ENCODE measurements at regions not wholly inside any gene's neighbourhood (a gene's known extent, or its start where the extent isn't known, plus 50 kb on each side); places are given as distances from the start of the nearest gene placed in this dataset.

GRCh38 chr3:168341956-168342936 is 246.5 kb upstream of the GOLIM4 start:
- no peak for DNase-seq

DNA sequence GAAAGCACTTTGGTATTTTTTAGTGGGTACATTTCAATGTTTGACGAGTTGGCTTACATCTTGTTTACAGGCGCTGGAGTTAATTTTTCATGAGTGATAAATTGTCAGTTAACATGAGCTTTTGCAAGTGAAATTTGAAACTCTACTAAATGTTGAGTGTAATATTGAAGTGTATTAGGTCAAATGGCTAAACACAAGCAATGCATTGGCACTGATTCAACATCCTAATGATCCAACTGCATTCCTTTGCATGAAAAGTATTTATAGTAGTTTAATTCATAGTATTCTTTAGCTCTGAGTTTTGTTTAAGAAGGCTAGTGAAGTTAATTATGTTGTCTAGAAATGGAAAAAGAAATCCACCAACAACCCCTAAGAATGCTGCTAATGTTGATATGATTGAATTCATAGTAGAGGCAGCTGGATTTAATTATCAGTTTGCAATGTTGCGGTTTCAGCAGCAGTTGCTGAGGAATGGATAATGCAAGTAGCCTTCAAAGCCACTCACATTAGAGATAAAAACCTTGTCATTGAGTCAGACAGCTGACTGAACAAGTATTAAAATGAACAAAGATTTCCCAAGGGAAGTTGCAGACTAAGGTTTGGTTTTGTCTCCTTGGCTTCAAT is 245.6 kb upstream of the GOLIM4 start:
- no peak for DNase-seq

GRCh38 chr3:168338161-168338560 is 242.4 kb upstream of the GOLIM4 start:
- DNase-seq = no peak

GRCh38 chr3:168336276-168336675 is 240.6 kb upstream of the GOLIM4 start:
- DNase-seq = no peak

DNA sequence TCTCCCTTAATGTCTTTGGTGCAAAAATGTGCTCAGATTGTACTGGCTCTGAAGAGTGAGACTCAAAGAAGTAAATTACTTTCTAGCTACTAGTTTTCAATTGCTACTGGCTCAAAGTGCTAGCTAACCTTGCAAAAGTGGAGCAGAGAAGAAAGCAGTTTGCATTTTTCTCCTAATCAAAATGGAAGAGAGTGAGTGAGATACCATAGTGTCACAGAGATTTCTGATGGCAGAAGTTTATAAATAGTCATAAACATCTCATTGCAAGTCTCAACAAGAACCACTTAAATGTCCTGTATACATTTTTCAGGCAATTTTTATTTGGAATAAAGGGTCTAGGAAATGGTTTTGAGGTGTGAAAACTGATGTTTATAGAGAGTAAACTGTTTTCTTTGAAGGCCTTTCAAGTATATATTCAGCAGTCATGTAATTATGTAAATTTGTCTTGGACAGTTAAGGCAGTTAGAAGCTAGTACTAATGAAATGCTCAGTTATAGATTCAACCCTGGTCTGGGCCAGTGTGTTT is 237.7 kb upstream of the GOLIM4 start:
- no peak for DNase-seq

DNA sequence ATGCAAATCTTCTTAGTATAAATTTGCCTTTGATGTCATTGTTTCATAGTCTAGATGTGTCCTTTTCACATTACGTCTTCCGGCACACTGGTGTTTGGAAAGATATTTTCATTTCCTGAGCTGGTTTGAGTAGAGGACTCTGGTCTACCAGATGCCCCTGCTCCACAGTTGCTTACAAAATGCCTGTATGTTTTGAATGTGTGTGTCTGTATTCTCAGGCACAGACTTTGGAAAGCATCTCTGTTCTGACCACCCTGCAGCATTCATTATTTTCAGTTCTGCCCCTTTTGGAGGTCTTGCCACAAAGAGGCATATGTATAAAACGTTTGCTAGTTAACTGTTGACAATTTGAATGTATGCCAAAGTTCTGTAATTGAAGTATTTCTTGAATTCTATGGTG is 236.0 kb upstream of the GOLIM4 start:
- DNase-seq = no peak

GRCh38 chr3:168330983-168331382 is 235.3 kb upstream of the GOLIM4 start:
- DNase-seq = no peak

DNA sequence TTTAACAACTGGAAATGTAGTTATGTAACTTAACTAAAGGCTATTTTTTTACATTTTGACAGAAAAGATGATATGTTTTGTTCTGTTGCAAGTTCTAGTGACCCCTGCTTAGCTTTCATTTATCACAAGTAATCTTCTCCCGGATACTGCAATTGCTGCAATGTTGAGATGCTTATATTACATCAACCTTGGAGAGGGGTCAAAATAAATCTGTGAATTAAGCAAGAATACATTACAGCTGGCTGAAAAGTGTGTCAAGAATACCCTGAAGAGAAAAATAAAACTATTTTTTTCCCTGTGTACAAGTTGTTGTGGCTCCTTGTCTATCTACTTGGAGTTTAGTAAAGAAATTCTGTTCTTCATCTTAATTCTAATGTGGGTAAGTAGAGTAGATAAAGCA is 232.1 kb upstream of the GOLIM4 start:
- DNase-seq = no peak

DNA sequence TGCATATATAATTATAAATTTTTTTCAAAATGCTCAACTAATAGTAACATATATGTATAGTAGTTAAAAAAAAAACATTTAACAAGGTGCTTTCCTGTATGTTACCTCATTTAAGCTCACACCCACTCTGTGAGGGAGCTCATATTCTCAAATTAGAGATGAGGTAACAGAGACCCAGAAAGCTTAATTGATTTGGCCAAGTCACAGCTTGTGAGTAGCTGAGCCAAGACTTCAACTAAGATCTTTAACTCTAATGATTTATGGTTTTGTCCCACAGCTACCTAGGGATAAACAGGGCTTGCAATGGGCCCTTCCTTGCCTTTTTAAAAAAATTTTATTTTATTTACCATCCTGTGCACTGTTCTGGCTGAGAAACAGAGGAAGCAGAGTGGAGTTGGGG is 230.0 kb upstream of the GOLIM4 start:
- DNase-seq = no peak

DNA sequence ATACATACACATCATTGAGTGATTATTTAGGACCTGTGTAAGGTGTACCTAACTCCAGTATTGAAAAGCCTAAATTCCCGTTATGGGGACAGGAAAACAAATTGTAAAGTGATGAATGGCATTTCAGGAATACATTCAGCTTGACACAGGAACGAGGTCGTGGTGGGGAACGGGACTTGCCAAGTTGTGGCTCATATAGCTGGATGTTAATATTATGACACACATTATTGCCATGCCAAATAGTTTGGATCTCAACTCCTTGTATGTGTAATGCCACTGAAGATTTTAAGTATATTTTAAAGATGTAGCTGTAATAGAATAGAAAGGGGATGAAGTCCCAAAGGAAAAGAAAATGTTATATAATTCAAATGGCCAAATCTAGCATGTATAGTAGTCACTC is 227.2 kb upstream of the GOLIM4 start:
- DNase-seq = no peak

DNA sequence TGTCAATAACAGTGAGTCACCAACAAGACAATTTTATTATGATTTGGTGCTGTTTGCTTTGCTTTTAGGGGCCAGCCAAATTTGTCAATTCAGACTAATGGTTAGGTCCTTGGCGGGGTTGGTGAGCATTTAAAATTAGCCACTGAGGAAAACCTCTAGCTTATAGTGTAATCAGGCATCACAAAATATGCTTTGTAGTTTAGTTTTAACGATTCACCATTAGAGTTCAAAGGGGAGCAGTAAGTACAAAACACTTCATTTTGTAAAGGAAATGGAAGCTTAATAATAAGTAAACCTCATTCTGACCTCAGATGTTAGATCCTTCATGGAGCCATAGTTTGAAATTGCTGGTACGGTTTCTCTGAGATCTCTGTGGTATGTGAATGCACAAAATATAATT is 218.4 kb upstream of the GOLIM4 start:
- DNase-seq = no peak

GRCh38 chr3:168312984-168313383 is 217.3 kb upstream of the GOLIM4 start:
- no peak for DNase-seq

GRCh38 chr3:168307893-168308292 is 212.2 kb upstream of the GOLIM4 start:
- no peak for DNase-seq

DNA sequence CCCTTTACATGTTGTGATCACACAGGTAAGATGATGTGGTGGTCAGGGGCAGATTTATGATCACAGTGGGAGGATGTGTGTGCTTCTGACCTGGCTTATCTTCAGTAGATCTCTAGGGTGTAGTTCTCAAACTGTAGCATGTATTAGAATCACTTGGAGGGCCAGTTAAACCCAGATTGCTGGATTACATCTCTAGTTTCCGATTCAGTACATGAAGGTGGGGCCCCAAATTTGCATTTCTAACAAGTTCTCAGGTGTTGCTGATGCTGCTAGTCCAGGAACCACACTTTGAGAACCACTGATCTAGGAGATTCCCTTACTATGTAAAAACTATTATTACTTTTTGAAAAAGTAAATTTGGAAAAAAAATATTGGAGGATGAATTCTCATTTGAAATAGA is 199.3 kb upstream of the GOLIM4 start:
- DNase-seq = no peak

DNA sequence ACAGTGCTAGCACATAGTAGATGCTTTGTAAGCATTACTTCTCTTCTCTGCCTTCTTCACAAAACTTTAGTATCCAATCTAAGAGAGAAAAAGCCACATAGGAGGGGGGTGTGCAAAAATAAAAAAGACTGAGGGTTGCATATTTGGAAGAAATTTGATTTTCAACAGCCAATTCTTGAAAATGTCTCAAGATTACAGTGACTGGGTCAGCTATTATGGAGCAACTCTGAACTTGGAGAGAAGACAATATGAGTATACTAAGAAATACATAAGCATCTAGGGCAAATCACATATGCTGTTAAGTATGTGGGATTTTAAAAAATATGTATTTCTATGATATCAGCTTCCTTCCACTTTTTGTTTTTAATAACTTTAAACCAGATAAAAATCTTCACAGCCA is 196.6 kb upstream of the GOLIM4 start:
- DNase-seq = no peak

DNA sequence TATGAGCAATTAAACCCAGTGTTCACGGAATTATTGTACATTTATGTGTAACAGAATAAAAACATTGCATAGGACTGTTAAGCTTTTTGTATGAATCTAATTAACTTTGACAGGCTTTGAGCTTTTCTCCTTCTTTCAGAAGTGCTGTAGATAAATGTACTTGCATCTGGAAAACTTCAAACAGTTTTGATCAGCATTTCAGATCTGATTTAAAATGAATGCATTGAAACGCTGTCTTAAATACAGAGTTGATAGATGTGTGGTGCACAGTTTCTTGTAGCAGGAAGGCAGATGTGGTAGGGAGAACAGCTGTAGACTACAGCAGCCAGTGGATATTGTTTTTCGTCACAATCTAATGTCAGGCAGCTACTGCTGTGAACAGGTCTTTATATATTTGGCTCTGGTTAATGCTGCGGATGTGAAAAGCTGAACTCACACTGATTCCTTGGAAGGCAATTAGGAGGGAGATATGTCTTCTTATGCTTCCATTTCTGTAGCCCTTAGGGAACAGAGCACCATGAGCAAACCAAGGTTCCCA is 193.8 kb upstream of the GOLIM4 start:
- DNase-seq = no peak

DNA sequence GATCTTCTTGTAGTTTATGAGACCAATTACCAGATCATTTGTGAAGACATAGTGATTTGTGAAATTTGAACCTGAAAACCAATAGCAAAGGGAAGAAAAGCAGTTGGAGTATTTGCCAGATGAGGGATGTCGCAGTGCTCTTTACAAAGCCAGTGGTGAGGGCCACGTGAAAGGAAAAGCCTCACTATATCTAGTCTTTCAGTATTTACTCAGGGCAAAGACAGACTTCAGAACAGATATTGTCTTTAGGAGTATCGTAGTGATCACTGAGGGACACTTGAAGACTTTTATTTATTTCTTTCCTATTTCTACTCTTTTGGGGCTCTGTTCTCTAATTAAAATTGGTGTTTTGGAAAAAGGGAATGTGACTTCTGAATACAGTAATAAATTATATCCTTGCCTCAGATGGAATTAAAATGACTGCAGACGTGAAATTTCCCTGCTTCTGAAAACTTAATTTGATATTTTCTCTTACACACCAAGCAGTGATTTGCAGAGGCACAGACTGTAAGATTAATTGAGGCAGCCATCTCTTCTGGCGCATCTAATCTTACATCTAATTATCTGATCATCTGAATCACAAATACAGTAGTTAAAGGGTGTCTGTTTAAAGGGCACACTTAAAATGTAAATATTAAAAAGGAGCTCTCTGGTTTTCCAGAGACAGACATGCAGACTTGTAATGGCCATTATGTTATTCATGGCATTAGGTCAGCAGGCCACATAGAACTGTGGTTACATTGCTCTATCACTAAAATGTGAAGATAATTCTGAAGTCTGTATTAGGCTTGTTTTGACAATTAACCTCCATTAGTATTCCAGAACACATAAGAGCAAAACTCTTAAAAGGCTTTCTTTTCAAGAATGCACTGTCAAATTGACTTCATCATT is 193.0 kb upstream of the GOLIM4 start:
- DNase-seq = no peak

- DNase-seq = no peak
Measured at GRCh38 chr3:168285506-168285905, 189.8 kb upstream of the GOLIM4 start.

DNA sequence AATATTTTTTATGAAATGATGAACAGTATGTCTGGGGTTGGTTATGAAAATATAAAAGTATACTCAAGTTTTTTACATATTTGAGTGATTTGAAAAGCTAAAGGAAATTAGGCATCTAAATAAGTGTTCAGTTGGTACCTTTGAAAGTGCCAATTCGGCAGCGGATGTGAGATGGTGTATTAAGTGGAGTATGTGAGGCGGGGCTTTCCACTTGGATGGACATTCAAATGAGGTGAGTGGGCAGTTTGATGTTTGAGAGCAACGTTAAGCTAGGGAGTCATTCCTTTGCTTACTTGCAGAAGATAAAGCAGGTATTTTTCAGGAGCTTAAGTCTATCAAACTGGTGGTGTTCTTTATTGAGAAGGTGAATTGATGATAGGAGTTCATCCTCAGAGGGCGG is 189.0 kb upstream of the GOLIM4 start:
- DNase-seq = no peak

DNA sequence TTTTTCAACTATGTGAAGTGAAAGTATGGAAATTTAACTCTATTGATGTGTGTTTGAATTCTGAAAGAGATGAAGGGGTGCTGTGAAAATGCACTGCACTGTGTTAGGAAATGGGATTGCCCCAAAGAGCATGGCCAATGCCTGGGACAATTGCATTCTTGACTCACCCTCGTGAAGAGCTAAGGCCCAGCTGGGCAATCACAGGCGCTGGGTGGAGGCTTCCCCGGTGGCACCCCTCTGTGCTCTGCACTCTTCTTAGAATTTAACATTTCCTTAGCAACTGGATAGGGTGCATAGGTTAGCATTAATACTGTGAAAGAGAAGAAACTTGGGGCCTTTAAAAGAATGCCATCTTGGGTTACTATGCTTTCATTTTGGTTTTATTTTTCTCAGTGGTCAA is 179.9 kb upstream of the GOLIM4 start:
- no peak for DNase-seq

DNA sequence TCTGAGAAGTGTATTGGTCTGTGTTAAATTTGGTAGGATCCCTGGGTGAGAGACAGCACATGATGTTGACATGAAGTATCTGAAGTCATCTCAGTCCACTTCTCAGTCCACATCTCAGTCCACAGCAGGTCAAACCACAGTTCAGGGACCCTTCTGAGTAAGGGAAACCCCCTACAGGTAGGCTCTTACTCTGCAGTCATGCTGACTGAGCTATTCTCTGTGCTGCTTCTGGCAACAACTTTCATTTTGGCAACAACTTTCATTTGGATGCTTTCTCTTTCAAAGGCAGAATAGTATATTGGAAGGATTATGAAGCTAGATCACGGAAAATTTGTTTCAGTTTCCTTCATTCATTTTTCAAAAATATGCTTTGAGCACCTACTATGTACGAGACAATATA is 178.2 kb upstream of the GOLIM4 start:
- DNase-seq = no peak

DNA sequence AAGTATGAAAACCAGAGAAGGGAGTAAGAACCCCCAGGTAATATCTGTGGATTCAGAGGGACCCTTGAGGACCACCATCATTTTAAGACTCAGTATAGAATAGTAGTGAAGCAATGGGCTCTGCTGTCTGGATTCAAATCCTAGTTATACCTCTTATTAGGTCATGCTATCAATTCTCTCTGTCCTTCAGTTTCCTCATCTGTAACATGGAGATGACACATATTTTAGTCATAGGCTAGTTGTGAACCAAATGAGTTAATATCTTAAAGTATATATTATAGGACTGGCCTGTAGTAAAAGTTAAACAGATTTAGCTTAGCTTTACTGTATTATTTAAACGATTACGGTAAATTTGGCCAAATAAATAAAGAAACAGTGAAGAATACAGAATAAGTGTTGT is 177.3 kb upstream of the GOLIM4 start:
- DNase-seq = no peak

Data from NCI-H1105 treated with DMSO at 0.1 percent for 48 hours (cell line).